GM12891 (cell line): ENCODE measurements at regions not wholly inside any gene's neighbourhood (a gene's known extent, or its start where the extent isn't known, plus 50 kb on each side); places are given as distances from the start of the nearest gene placed in this dataset.

Experiments used
- DNase-seq: peaks from one replicate; pipeline ENCODE4 v3.0.0; 2011; ENCODE audit warnings: low spot score; ENCODE audit not compliant: insufficient read length
- FAIRE-seq: peaks from 2 replicates; lab custom pipeline; 2011; peaks lifted over from hg19 to GRCh38; lab: Jason Lieb, UNC
- PAX5 ChIP-seq: IDR thresholded peaks from 2 replicates; pipeline ENCODE4 v1.6.1; 2011; ENCODE audit warnings: low read length, moderate library complexity, mild to moderate bottlenecking; ENCODE audit not compliant: insufficient read depth, severe bottlenecking
- POLR2A ChIP-seq: IDR thresholded peaks from 2 replicates; pipeline ENCODE4 v1.6.1; 2011; ENCODE audit warnings: low read depth, low read length, control low read depth
- POLR2AphosphoS5 ChIP-seq: IDR thresholded peaks from 2 replicates; pipeline ENCODE4 v1.6.1; 2011; ENCODE audit warnings: low read depth, low read length, control low read depth
- POU2F2 ChIP-seq: IDR thresholded peaks from 2 replicates; pipeline ENCODE4 v1.6.1; 2011; ENCODE audit warnings: low read depth, mild to moderate bottlenecking, control low read depth, low read length, moderate library complexity
- SPI1 ChIP-seq: IDR thresholded peaks from 2 replicates; pipeline ENCODE4 v1.6.1; 2011; ENCODE audit warnings: low read depth, low read length, control low read depth
- TAF1 ChIP-seq: IDR thresholded peaks from 2 replicates; pipeline ENCODE4 v1.6.1; 2011; ENCODE audit warnings: low read depth, low read length, control low read depth

- DNase-seq (no peak), FAIRE-seq (no peak)
- no peak for TF ChIP-seq PAX5
- no peak for TF ChIP-seq POU2F2
- no peak for TF ChIP-seq TAF1
- TF ChIP-seq SPI1, result no peak
- no peak for TF ChIP-seq POLR2A
- no peak for TF ChIP-seq POLR2AphosphoS5
Measured at GRCh38 chr11:134823970-134824369, 411.9 kb upstream of the B3GAT1 start.

GRCh38 chr11:134822897-134823296 is 410.9 kb upstream of the B3GAT1 start:
- TF ChIP-seq POU2F2 (no peak), POLR2A (no peak), POLR2AphosphoS5 (no peak), SPI1 (no peak), TAF1 (no peak), PAX5 (no peak)
- DNase-seq (no peak), FAIRE-seq (no peak)

GRCh38 chr11:134821422-134821821 is 409.4 kb upstream of the B3GAT1 start:
- FAIRE-seq (no peak), DNase-seq (no peak)
- TF ChIP-seq PAX5, result no peak
- TF ChIP-seq POU2F2, result no peak
- TF ChIP-seq TAF1, result no peak
- no peak for TF ChIP-seq POLR2AphosphoS5
- no peak for TF ChIP-seq SPI1
- TF ChIP-seq POLR2A, result no peak

- no peak for DNase-seq
- TF ChIP-seq POLR2AphosphoS5 (no peak), SPI1 (no peak), POLR2A (no peak), TAF1 (no peak), PAX5 (no peak), POU2F2 (no peak)
- FAIRE-seq, result no peak
Measured at GRCh38 chr11:134819041-134819440, 407.0 kb upstream of the B3GAT1 start.

GRCh38 chr11:134818516-134818915 is 406.5 kb upstream of the B3GAT1 start:
- DNase-seq (no peak), FAIRE-seq (no peak)
- TF ChIP-seq PAX5 (no peak), POLR2AphosphoS5 (no peak), SPI1 (no peak), TAF1 (no peak), POU2F2 (no peak), POLR2A (no peak)

- TF ChIP-seq SPI1, result no peak
- DNase-seq, result no peak
- FAIRE-seq, result no peak
Measured at GRCh38 chr11:134815404-134815803, 403.4 kb upstream of the B3GAT1 start.

- TF ChIP-seq PAX5 (no peak), POLR2AphosphoS5 (no peak), SPI1 (no peak), POU2F2 (no peak), POLR2A (no peak), TAF1 (no peak)
- DNase-seq, result no peak
- no peak for FAIRE-seq
Measured at GRCh38 chr11:134807997-134808396, 396.0 kb upstream of the B3GAT1 start.

- FAIRE-seq, result no peak
- no peak for TF ChIP-seq POLR2A
- no peak for TF ChIP-seq POU2F2
- no peak for TF ChIP-seq PAX5
- TF ChIP-seq SPI1, result no peak
- TF ChIP-seq POLR2AphosphoS5, result no peak
- TF ChIP-seq TAF1, result no peak
Measured at GRCh38 chr11:134802598-134802997, 390.6 kb upstream of the B3GAT1 start.

GRCh38 chr11:134802116-134802515 is 390.1 kb upstream of the B3GAT1 start:
- FAIRE-seq (no peak), DNase-seq (no peak)
- TF ChIP-seq SPI1 (no peak), POLR2AphosphoS5 (no peak), POU2F2 (no peak), TAF1 (no peak), POLR2A (no peak), PAX5 (no peak)

More at GRCh38 chr11:134802598-134802997, 390.6 kb upstream of the B3GAT1 start:
- DNase-seq, result no peak

GRCh38 chr11:134801570-134801969 is 389.5 kb upstream of the B3GAT1 start:
- DNase-seq, result no peak
- FAIRE-seq, result no peak
- TF ChIP-seq POLR2A (no peak), POU2F2 (no peak), TAF1 (no peak), SPI1 (no peak), PAX5 (no peak), POLR2AphosphoS5 (no peak)
